OCI-LY7 (cell line): ENCODE measurements at regions not wholly inside any gene's neighbourhood (a gene's known extent, or its start where the extent isn't known, plus 50 kb on each side); places are given as distances from the start of the nearest gene placed in this dataset.

Experiments used
- EZH2phosphoT487 ChIP-seq: fragments of 200-600 bp; sonication (generic); IDR thresholded peaks from 2 replicates; pipeline ENCODE4 v1.6.1; 2018; ENCODE audit warnings: low read depth, borderline replicate concordance, mild to moderate bottlenecking, mixed run types, antibody characterized with exemption, low read length, moderate library complexity, mixed read lengths
- TF ChIP-seq, protein P1 (sequence below): fragments of 200-600 bp; sonication (generic); conservative IDR thresholded peaks from 2 replicates; pipeline ENCODE4 v1.5.1; 2014; ENCODE audit warnings: mild to moderate bottlenecking, antibody characterized with exemption, low read length, moderate library complexity, mixed read lengths

DNA sequence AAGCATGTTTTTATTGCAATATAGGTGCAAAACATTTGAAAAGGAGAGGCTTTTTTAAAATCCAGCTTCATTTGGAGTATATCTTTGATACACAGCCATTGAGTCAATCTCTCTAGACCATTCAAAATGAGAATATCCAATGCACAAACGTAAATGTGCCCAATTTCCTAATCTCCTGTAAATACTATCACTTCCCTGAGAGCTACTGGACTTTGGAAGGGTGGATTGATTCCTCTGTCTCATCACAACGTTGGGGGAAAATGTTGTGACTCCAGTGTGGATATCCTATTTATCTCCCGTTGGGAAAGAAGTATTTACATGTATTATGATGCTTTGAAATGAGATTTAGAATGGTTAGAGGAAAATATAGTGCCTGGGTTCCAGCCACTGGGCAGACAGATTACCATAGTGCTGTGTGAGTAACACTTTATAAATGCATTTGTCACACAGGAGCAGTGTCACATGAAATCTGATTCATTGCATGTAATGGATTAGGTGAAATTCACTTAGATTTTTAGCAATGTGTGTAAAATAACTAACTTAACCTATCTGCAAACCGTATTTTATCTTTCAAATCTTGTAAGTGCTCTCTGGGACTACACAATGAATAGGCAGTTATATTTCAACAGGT, 64.4 kb upstream of the VCX3A start:
- no peak for TF ChIP-seq EZH2phosphoT487
- TF ChIP-seq, protein P1, sequence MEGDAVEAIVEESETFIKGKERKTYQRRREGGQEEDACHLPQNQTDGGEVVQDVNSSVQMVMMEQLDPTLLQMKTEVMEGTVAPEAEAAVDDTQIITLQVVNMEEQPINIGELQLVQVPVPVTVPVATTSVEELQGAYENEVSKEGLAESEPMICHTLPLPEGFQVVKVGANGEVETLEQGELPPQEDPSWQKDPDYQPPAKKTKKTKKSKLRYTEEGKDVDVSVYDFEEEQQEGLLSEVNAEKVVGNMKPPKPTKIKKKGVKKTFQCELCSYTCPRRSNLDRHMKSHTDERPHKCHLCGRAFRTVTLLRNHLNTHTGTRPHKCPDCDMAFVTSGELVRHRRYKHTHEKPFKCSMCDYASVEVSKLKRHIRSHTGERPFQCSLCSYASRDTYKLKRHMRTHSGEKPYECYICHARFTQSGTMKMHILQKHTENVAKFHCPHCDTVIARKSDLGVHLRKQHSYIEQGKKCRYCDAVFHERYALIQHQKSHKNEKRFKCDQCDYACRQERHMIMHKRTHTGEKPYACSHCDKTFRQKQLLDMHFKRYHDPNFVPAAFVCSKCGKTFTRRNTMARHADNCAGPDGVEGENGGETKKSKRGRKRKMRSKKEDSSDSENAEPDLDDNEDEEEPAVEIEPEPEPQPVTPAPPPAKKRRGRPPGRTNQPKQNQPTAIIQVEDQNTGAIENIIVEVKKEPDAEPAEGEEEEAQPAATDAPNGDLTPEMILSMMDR: no peak
